NT2/D1 (cell line): ENCODE measurements at regions not wholly inside any gene's neighbourhood (a gene's known extent, or its start where the extent isn't known, plus 50 kb on each side); places are given as distances from the start of the nearest gene placed in this dataset.

Experiments used
- SUZ12 ChIP-seq: IDR thresholded peaks from 2 replicates; pipeline ENCODE4 v1.6.1; 2011; ENCODE audit not compliant: insufficient read length, insufficient read depth; ENCODE audit errors: extremely low read depth
- YY1 ChIP-seq: IDR thresholded peaks from 2 replicates; pipeline ENCODE4 v1.6.1; 2011; ENCODE audit not compliant: insufficient read length, insufficient read depth
- ZNF274 ChIP-seq: IDR thresholded peaks from 2 replicates; pipeline ENCODE4 v1.6.1; 2011; ENCODE audit warnings: mild to moderate bottlenecking, low read depth, low read length

DNA sequence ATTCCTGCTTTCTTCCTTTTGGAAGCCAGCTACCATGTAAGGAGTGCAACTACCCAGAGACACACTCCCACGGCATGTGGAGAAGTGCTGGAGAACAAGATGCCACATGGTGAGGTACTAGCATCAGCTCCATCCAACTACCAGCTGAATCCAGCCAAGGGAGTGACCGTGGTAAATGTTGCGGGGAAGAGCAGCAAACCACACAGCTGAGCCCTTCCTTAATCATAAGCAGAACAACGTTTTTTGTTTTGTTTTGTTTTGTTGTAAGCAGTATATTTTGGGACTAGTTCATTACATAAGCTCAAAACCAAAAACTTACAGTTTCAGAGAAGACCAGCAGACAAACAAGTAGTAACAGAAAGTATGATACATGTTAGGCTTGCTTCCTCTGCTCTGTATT is 212.6 kb upstream of the ATP10A start:
- no peak for TF ChIP-seq YY1
- TF ChIP-seq ZNF274: no peak
- no peak for TF ChIP-seq SUZ12
